Neuron (in vitro differentiated cells): ENCODE measurements at regions not wholly inside any gene's neighbourhood (a gene's known extent, or its start where the extent isn't known, plus 50 kb on each side); places are given as distances from the start of the nearest gene placed in this dataset.
"Not testable (repeated sequence)": the region's sequence is repeated elsewhere in the genome, so short reads cannot be mapped to it uniquely, and the experiment has no call there.

Experiments used
- H2AFZ ChIP-seq: one replicate; pipeline ENCODE4 v1.6.1; 2013; ENCODE audit warnings: low read depth, mild to moderate bottlenecking, inconsistent platforms, low read length, moderate library complexity
- H3K27me3 ChIP-seq: one replicate; pipeline ENCODE4 v1.6.1; 2013; ENCODE audit warnings: low read length; ENCODE audit not compliant: insufficient read depth
- H3K36me3 ChIP-seq: one replicate; pipeline ENCODE4 v1.6.1; 2013; ENCODE audit warnings: low read length; ENCODE audit not compliant: insufficient read depth
- H3K4me1 ChIP-seq: one replicate; pipeline ENCODE4 v1.6.1; 2013; ENCODE audit warnings: low read length; ENCODE audit not compliant: insufficient read depth
- H3K4me3 ChIP-seq: 2 replicates; pipeline ENCODE4 v1.5.1; 2013; ENCODE audit warnings: mild to moderate bottlenecking, low read length, moderate library complexity
- H3K9me3 ChIP-seq: one replicate; pipeline ENCODE4 v1.6.1; 2013; ENCODE audit warnings: low read length

- H3K9me3 ChIP-seq = no peaks in the 10 kb centered on the region
- no peaks in the 10 kb centered on the region for H3K4me1 ChIP-seq
- H3K36me3 ChIP-seq = no peaks in the 10 kb centered on the region
- H3K4me3 ChIP-seq = no peak overlapping the region
- H3K27me3 ChIP-seq = no peaks in the 10 kb centered on the region
- H2AFZ ChIP-seq = no peak overlapping the region
Observed at GRCh38 chr11:29486301-29486700, 530.5 kb downstream of the KCNA4 start.

DNA sequence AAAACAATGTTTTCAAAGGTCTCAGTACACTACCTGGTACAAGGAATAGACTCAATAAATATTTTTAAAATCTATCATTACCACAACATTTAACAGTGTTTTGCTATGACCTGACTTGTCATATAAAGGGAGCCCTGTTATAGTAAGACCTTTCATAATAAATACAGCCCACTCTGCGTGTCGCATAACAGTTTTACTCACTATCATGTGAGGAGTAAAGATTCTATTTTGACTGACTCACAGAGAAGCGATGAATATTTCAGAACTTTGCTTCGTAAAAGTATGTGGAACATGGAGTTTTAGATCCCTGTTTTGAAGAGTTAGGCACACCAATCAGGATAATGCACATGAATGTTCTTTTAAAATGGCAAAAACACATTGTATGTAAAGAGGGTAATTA lies 531.2 kb downstream of the KCNA4 start:
- H3K36me3 ChIP-seq = no peaks in the 10 kb centered on the region
- H2AFZ ChIP-seq = no peak overlapping the region
- H3K4me3 ChIP-seq = no peak overlapping the region
- H3K4me1 ChIP-seq = no peaks in the 10 kb centered on the region
- no peaks in the 10 kb centered on the region for H3K27me3 ChIP-seq
- no peaks in the 10 kb centered on the region for H3K9me3 ChIP-seq

DNA sequence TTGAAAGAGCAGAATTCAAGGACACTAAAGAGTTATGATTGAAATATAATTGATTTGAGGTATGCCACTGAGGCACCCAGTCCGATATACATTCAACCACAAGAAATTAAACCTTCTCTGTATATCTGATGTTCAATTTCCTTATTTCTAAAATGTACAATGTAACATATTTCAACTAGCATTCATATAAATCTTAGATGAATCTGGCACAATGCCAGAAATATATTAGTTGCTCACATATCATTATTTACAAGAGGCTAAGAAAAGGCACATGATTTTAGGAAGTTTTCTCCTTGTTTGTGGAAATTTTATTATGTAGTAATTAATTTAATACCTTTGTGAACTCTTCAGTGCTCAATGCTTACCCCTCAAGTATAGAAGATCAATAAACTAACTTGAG lies 532.3 kb downstream of the KCNA4 start:
- Histone ChIP-seq H3K9me3 (no peaks in the 10 kb centered on the region), H3K4me1 (no peaks in the 10 kb centered on the region), H3K36me3 (no peaks in the 10 kb centered on the region), H3K27me3 (no peaks in the 10 kb centered on the region), H3K4me3 (no peak overlapping the region), H2AFZ (no peak overlapping the region)

- H3K4me1 ChIP-seq = no peaks in the 10 kb centered on the region
- no peak overlapping the region for H2AFZ ChIP-seq
- H3K36me3 ChIP-seq = no peaks in the 10 kb centered on the region
- H3K27me3 ChIP-seq = no peaks in the 10 kb centered on the region
- H3K9me3 ChIP-seq = no peaks in the 10 kb centered on the region
- no peak overlapping the region for H3K4me3 ChIP-seq
Observed at GRCh38 chr11:29483831-29484230, 533.0 kb downstream of the KCNA4 start.

DNA sequence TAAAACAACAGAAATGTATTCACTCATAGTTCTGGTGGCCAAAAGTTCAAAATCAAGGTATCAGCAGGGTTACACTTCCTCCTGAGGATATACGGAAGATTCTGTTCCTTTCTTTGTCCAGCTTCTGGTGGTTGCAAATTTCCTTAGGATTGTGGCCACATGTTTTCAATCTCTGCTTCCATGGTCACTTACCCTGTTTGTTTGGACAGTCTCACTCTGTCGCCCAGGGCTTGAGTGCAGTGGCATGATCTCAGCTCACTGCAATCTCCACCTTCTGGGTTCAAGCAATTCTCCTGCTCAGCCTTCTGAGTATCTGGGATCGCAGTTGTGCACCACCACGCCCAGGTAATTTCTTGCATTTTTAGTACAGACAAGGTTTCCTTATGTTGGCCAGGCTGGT lies 534.3 kb downstream of the KCNA4 start:
- Histone ChIP-seq H3K4me1 (no peaks in the 10 kb centered on the region), H3K9me3 (no peaks in the 10 kb centered on the region), H3K27me3 (no peaks in the 10 kb centered on the region), H3K4me3 (no peak overlapping the region), H2AFZ (no peak overlapping the region), H3K36me3 (no peaks in the 10 kb centered on the region)

DNA sequence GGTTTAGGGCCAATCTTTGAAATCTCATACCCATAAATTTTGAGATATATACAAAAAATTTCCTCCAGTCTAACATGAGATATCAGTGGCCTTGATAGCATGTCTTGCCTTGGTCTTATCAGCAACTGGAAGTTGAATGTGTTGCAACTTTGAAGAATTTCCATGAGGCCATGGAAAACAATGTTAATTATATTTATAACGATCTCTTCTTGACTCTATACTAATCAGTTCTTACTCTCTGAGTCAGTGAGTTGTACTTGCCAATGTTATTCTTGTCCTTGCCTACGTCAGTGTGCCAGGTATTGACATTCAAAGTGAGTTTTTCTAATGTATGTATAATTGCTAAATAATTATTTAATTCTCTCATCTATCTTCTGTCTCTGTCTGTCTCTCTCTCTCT lies 535.1 kb downstream of the KCNA4 start:
- Histone ChIP-seq H3K4me1 (no peaks in the 10 kb centered on the region), H3K27me3 (no peaks in the 10 kb centered on the region), H3K36me3 (no peaks in the 10 kb centered on the region), H3K9me3 (no peaks in the 10 kb centered on the region), H3K4me3 (no peak overlapping the region), H2AFZ (no peak overlapping the region)

DNA sequence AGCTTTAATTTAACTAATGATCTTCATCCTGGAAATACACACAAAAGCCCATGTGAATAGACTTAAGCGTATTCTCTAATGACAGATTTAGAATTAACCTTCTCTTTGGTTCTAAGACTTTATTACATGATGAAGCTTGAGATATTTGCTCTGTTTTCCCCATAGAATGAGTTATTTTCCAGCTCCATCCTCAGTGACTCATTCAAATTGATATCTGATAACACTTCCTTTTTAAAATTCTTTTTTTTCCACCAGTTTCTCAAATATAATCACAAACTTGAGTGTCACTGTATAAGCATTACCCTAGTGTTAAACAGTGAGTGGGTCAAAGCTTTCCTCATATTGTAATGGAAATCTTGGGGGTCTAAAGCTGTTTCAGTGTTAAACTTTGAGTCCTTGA lies 535.8 kb downstream of the KCNA4 start:
- Histone ChIP-seq H3K4me3 (no peak overlapping the region), H3K36me3 (no peaks in the 10 kb centered on the region), H3K27me3 (no peaks in the 10 kb centered on the region), H2AFZ (no peak overlapping the region), H3K9me3 (no peaks in the 10 kb centered on the region), H3K4me1 (no peaks in the 10 kb centered on the region)

- H3K4me3 ChIP-seq = no peak overlapping the region
- H3K4me1 ChIP-seq = no peaks in the 10 kb centered on the region
- no peaks in the 10 kb centered on the region for H3K9me3 ChIP-seq
- H3K36me3 ChIP-seq = no peaks in the 10 kb centered on the region
- H2AFZ ChIP-seq = no peak overlapping the region
- H3K27me3 ChIP-seq = no peaks in the 10 kb centered on the region
Observed at GRCh38 chr11:29458252-29458651, 558.6 kb downstream of the KCNA4 start.

DNA sequence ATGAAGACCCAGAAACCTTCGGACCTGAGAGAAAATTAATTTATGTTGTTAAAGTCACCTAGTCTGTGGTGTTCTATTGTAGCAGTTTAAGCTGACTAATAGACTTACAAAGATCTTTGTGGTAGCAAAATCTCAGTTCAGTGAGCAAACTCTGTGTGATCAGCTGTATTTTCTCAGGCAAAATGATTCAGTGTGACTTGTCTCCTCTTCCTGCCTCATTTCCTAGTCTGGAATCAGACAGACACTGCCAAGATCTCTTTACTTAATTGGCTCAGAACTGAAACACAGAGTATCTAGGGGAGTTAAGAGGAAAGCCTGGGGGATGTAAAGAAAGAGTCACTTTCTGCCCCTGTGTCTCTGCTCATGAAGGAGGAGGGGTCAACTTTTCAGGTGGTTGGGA lies 564.7 kb downstream of the KCNA4 start:
- Histone ChIP-seq H3K36me3 (no peaks in the 10 kb centered on the region), H3K4me1 (no peaks in the 10 kb centered on the region)

DNA sequence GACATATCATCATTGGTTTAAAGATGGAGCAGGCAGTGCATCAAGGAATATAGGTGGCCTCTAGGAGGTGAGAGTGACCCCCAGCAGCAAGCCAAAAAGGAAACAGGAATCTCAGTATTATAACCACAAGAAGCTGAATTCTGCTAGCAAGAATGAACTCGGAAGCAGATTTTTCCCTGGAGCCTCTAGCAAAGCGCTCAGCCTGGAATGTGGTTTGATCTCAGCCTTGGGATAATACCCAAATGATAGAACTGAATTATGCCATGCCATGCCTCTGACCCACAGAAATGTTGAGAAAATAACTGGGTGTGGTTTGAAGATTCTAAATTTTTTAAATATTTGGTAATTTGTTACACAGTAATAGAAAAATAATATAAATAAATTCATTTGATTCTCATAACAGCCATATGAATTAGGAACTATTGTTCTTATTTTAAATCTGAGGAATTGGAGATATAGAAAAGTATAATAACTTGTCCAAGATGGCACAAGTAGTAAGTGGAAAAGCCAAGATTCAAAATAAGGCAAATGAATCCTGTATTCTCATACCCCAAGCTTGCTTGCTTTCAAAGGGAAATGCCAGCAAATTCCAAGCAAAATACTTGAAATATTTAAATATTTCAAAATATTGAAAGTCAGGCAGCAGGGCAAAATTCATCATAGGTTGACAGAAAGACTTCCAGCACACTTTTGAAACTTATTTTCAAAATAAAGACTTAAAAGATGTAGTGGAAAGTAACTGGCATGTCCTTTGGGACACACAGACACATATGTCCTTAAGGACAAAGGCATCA lies 567.4 kb downstream of the KCNA4 start:
- no peaks in the 10 kb centered on the region for H3K9me3 ChIP-seq
- H2AFZ ChIP-seq = no peak overlapping the region
- no peak overlapping the region for H3K4me3 ChIP-seq
- H3K27me3 ChIP-seq = no peaks in the 10 kb centered on the region
- no peaks in the 10 kb centered on the region for H3K36me3 ChIP-seq
- no peaks in the 10 kb centered on the region for H3K4me1 ChIP-seq

More for the DNA sequence above, 564.7 kb downstream of the KCNA4 start:
- H2AFZ ChIP-seq = no peak overlapping the region
- H3K9me3 ChIP-seq = no peaks in the 10 kb centered on the region
- H3K27me3 ChIP-seq = no peaks in the 10 kb centered on the region
- no peak overlapping the region for H3K4me3 ChIP-seq

DNA sequence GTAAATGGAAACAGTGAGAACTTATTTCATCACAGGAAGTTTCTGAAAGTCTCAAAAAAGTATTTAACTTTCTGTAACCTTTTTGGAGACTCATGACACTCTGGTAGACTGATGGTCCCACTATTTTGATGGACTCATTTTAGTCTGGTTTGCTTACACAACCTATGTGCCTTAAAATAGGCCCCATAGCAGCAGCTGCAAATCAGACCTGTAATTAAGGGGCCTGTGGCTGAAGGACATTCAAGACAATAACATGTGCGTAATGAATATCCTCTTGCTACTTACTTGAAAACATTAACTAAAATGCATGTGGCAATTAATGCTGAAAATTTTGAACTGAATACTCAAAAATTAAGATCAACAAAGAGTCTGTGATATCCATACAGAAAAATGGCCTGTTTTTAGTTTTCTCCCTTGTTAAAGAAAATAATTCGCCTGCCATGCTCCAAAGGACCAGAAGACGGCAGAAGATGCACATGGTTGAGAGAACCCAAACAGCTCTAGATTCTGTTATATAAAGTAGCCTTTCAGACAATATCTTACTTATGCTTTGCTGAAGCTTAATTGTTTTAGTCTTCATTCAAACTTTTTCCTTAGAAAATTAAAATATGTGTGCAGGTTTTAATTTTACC lies 568.5 kb downstream of the KCNA4 start:
- H3K27me3 ChIP-seq = no peaks in the 10 kb centered on the region
- H3K36me3 ChIP-seq = no peaks in the 10 kb centered on the region

GRCh38 chr11:29447821-29448220 lies 569.0 kb downstream of the KCNA4 start:
- no peaks in the 10 kb centered on the region for H3K27me3 ChIP-seq
- H3K36me3 ChIP-seq = no peaks in the 10 kb centered on the region
- no peaks in the 10 kb centered on the region for H3K4me1 ChIP-seq
- peak overlapping the region; percentile 4 for H2AFZ ChIP-seq
- no peak overlapping the region for H3K4me3 ChIP-seq
- no peaks in the 10 kb centered on the region for H3K9me3 ChIP-seq

More for the DNA sequence above, 568.5 kb downstream of the KCNA4 start:
- Histone ChIP-seq H2AFZ (peak overlapping the region; percentile 4), H3K4me1 (no peaks in the 10 kb centered on the region), H3K9me3 (no peaks in the 10 kb centered on the region), H3K4me3 (no peak overlapping the region)

GRCh38 chr11:29446132-29446531 lies 570.7 kb downstream of the KCNA4 start:
- Histone ChIP-seq H3K36me3 (no peaks in the 10 kb centered on the region), H3K9me3 (no peaks in the 10 kb centered on the region), H3K27me3 (no peaks in the 10 kb centered on the region), H3K4me3 (no peak overlapping the region), H2AFZ (no peak overlapping the region), H3K4me1 (no peaks in the 10 kb centered on the region)

- H3K27me3 ChIP-seq, H2AFZ ChIP-seq, H3K9me3 ChIP-seq, H3K36me3 ChIP-seq, H3K4me1 ChIP-seq, H3K4me3 ChIP-seq: not testable (repeated sequence)
Observed at GRCh38 chr11:29445191-29445590, 571.6 kb downstream of the KCNA4 start.
